Hepatocyte (in vitro differentiated cells): ENCODE measurements at regions not wholly inside any gene's neighbourhood (a gene's known extent, or its start where the extent isn't known, plus 50 kb on each side); places are given as distances from the start of the nearest gene placed in this dataset.

Experiments used
- CTCF ChIP-seq: fragments of 200-600 bp; sonication (generic); IDR thresholded peaks from 2 replicates; pipeline ENCODE4 v1.5.1; 2016; ENCODE audit warnings: antibody characterized with exemption, mild to moderate bottlenecking; ENCODE audit not compliant: poor library complexity
- EZH2 ChIP-seq: fragments of 200-600 bp; sonication (generic); IDR thresholded peaks from 2 replicates; pipeline ENCODE4 v1.6.1; 2016; ENCODE audit warnings: antibody characterized with exemption, mild to moderate bottlenecking, borderline replicate concordance

GRCh38 chr9:129356871-129357772 is 179.1 kb upstream of the IER5L start:
- TF ChIP-seq CTCF (no peak), EZH2 (no peak)
